ENCODE measurements at regions not wholly inside any gene's neighbourhood (a gene's known extent, or its start where the extent isn't known, plus 50 kb on each side); places are given as distances from the start of the nearest gene placed in this dataset.
A peak's percentile ranks its signal among the peaks of the same experiment; 100 is the strongest.

GRCh38 chr9:105835721-105836120 lies 141.4 kb downstream of the TMEM38B start:
- DNase-seq (ENCODE audit: low read depth, low spot score): no peak
- TF ChIP-seq CTCF (IDR thresholded peaks at IDR 0.05; ENCODE audit: insufficient read depth, low read length, missing control alignments): no peak
- ChIA-PET POLR2A (no interaction called here), CTCF (no interaction called here)
- no peak overlapping the region for H3K4me3 ChIP-seq (ENCODE audit: low read depth, low read length)

DNA sequence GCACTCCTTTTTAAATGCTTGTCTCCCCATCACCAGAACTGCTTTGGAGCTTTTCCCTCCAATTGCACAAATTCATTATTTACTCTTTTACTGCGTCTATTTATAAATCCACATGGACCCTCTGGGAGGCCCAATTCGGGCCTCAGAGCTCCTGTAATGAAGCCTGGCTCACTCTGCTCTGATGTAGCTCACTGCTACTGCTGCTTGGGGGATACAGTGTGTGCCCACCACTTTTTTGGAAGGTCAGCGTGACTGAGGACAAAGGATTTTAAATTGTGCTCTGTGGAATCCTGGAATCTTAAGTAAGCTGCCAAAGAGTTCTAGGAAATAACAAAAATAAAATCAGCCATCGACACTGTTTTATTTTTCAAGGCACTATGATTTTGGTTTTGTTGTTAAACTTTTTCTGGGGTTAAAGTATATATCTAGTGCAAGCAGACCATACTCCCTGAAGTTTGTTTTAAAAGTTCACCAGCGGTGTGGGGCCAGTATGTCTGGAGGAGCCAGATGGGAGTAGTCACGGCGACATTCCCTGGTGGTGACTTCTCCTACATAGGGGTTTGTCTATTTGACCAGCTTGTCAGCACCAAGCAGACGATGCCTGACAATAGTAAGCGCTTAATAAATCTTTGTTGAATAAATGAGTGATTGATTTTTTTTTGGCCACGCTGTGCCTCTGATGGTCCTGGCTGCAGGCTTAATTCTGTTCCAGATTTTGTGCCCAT lies 142.8 kb downstream of the TMEM38B start:
- CTCF ChIA-PET: no interaction called here
- POLR2A ChIA-PET: no interaction called here
- TF ChIP-seq CTCF (IDR thresholded peaks at IDR 0.05; ENCODE audit: insufficient read depth, low read length, missing control alignments): no peak
- DNase-seq (ENCODE audit: low read depth, low spot score): no peak
- no peak overlapping the region for H3K4me3 ChIP-seq (ENCODE audit: low read depth, low read length)

- CTCF ChIA-PET: interaction anchor here (0.9 to 2.8 kb wide), 21 partner anchors 9 to 1627 kb away, joined by 3 to 23 read pairs (median 5); partner anchors contain the start of gene ZNF462
- TF ChIP-seq CTCF (IDR thresholded peaks at IDR 0.05; ENCODE audit: insufficient read depth, low read length, missing control alignments): no peak
- DNase-seq (ENCODE audit: low read depth, low spot score): no peak
- H3K4me3 ChIP-seq (ENCODE audit: low read depth, low read length): no peak overlapping the region
- POLR2A ChIA-PET: no interaction called here
Observed at GRCh38 chr9:105841562-105841961, 147.2 kb downstream of the TMEM38B start.

DNA sequence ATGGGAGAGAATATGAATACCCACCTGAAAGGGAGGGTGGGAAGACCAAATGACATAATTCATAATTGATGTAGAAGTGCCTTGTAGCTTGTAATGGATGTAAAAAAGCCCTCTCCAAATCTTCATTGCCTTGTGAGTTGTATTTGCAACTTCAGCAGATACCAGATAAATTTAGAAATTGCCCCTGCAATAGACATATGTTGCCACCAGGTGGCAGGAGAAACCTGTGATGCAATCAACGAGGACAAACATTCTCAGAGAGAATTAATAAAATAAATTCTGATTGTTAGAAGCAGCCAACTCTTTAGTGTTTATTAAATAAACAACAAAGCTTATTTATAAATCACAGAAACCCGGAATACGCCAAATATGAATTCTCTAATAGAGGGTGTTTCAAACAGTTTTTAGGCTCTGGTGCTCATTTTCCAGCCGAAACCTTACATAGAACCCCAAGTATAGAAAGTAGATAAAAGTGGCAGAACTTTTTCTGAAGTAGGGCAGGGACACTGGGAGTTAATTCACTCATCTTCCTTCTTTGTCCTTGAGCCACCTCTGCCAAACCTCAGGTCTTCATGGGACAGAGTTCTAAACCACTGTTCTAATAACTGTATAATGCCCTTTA lies 147.8 kb downstream of the TMEM38B start:
- DNase-seq (ENCODE audit: low read depth, low spot score): peak; percentile 3
- ChIA-PET POLR2A (no interaction called here), CTCF (interaction anchor here (0.9 to 2.8 kb wide), 21 partner anchors 9 to 1627 kb away, joined by 3 to 23 read pairs (median 5); partner anchors contain the start of gene ZNF462)
- H3K4me3 ChIP-seq (ENCODE audit: low read depth, low read length): no peak overlapping the region
- TF ChIP-seq CTCF (IDR thresholded peaks at IDR 0.05; ENCODE audit: insufficient read depth, low read length, missing control alignments): peak; percentile 42

DNA sequence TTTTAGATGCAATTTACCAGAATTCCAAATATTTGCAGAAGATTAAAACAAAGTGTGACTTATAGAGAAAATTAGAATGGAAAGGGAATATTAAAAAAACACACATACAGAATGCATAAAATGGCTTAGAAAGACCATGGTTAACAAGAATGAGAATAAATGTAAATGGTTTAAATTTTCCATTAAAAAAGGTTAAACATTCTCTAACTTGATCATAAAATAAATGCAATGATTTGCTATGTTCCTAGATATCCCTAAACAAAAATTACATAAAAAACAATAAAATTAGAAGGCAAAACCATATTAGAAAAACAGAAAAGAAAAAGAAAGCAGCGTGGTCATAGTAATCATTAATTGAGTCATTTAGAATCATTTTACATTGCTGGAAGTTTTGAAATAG lies 152.5 kb downstream of the TMEM38B start:
- no peak overlapping the region for H3K4me3 ChIP-seq (ENCODE audit: low read depth, low read length)
- no peak for DNase-seq (ENCODE audit: low read depth, low spot score)
- ChIA-PET POLR2A (no interaction called here), CTCF (no interaction called here)
- TF ChIP-seq CTCF (IDR thresholded peaks at IDR 0.05; ENCODE audit: insufficient read depth, low read length, missing control alignments): no peak

- ChIA-PET POLR2A (no interaction called here), CTCF (interaction anchor here (2.2 kb wide), 1 partner anchor 9 kb away, joined by 9 read pairs; no protein-coding TSS in a partner anchor)
- TF ChIP-seq CTCF (IDR thresholded peaks at IDR 0.05; ENCODE audit: insufficient read depth, low read length, missing control alignments): no peak
- H3K4me3 ChIP-seq (ENCODE audit: low read depth, low read length): no peak overlapping the region
- DNase-seq (ENCODE audit: low read depth, low spot score): no peak
Observed at GRCh38 chr9:105850852-105851500, 156.6 kb downstream of the TMEM38B start.
